Osteoblast (primary cell): ENCODE measurements at regions not wholly inside any gene's neighbourhood (a gene's known extent, or its start where the extent isn't known, plus 50 kb on each side); places are given as distances from the start of the nearest gene placed in this dataset.

Experiments used
- DNase-seq: peaks from one replicate; pipeline ENCODE4 v3.0.0; 2011; ENCODE audit warnings: low spot score, mixed read lengths; ENCODE audit not compliant: insufficient read length; ENCODE audit errors: missing footprints
- H2AFZ ChIP-seq: 2 replicates; pipeline ENCODE4 v1.6.0; 2011; ENCODE audit warnings: mild to moderate bottlenecking, low read length
- H3K27ac ChIP-seq: 2 replicates; pipeline ENCODE4 v1.5.1; 2011; ENCODE audit warnings: mild to moderate bottlenecking, low read depth, low read length, moderate library complexity
- H3K27me3 ChIP-seq: 2 replicates; pipeline ENCODE4 v1.6.0; 2012; ENCODE audit warnings: mild to moderate bottlenecking, control low read depth, inconsistent platforms, low read length, moderate library complexity; ENCODE audit not compliant: insufficient read depth
- H3K36me3 ChIP-seq: 2 replicates; pipeline ENCODE4 v1.5.1; 2011; ENCODE audit warnings: mild to moderate bottlenecking, low read length, control low read depth, moderate library complexity; ENCODE audit not compliant: insufficient read depth
- H3K4me1 ChIP-seq: 2 replicates; pipeline ENCODE4 v1.5.1; 2011; ENCODE audit warnings: mild to moderate bottlenecking, low read length, control low read depth, moderate library complexity; ENCODE audit not compliant: insufficient read depth
- H3K4me2 ChIP-seq: 2 replicates; pipeline ENCODE4 v1.6.0; 2011; ENCODE audit warnings: mild to moderate bottlenecking, low read length; ENCODE audit not compliant: insufficient read depth
- H3K4me3 ChIP-seq: fragments of 200-600 bp; sonication (generic); 3 replicates; pipeline ENCODE4 v1.5.1; 2012; ENCODE audit warnings: mild to moderate bottlenecking, low read length, inconsistent platforms; ENCODE audit not compliant: insufficient read depth
- H3K79me2 ChIP-seq: 2 replicates; pipeline ENCODE4 v1.6.0; 2012; ENCODE audit warnings: mild to moderate bottlenecking, low read length, control low read depth, inconsistent platforms; ENCODE audit not compliant: insufficient read depth
- H3K9me3 ChIP-seq: 2 replicates; pipeline ENCODE4 v1.5.1; 2011; ENCODE audit warnings: low read depth, low read length, control low read depth
- H4K20me1 ChIP-seq: 2 replicates; pipeline ENCODE4 v1.6.0; 2012; ENCODE audit warnings: mild to moderate bottlenecking, low read length, control low read depth; ENCODE audit not compliant: insufficient read depth
- TF ChIP-seq, protein P1 (sequence below): IDR thresholded peaks from 2 replicates; pipeline ENCODE4 v1.5.1; 2011; ENCODE audit warnings: mild to moderate bottlenecking, low read depth, low read length, moderate library complexity; ENCODE audit errors: extremely low read depth

DNA sequence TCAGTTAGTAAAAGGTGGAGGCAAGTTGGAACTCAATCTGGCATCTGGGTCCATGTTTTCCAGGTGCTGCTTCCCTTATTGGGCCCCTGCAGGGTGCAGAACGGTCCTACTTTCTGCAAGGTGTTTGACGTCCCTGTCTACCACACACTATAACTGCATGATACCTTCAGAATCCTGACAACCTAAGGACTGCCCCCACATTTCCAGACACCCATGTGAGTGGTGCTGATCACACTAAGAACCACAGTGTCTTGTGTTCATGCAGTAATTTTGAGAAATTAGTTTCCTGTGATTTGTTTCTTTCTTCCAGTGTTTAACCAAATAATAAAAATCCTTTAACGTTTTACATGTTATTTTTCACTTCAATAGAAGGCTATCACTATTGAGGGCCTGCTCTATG, 121.1 kb upstream of the MDM1 start:
- Histone ChIP-seq H3K27me3 (no peaks in the 10 kb centered on the region), H3K4me2 (no peak overlapping the region), H3K27ac (no peak overlapping the region), H2AFZ (no peak overlapping the region), H3K79me2 (no peaks in the 10 kb centered on the region), H4K20me1 (no peaks in the 10 kb centered on the region), H3K4me3 (no peak overlapping the region), H3K4me1 (peaks cover 20% of the 10 kb centered on the region), H3K9me3 (no peaks in the 10 kb centered on the region), H3K36me3 (no peaks in the 10 kb centered on the region)
- TF ChIP-seq, protein P1, sequence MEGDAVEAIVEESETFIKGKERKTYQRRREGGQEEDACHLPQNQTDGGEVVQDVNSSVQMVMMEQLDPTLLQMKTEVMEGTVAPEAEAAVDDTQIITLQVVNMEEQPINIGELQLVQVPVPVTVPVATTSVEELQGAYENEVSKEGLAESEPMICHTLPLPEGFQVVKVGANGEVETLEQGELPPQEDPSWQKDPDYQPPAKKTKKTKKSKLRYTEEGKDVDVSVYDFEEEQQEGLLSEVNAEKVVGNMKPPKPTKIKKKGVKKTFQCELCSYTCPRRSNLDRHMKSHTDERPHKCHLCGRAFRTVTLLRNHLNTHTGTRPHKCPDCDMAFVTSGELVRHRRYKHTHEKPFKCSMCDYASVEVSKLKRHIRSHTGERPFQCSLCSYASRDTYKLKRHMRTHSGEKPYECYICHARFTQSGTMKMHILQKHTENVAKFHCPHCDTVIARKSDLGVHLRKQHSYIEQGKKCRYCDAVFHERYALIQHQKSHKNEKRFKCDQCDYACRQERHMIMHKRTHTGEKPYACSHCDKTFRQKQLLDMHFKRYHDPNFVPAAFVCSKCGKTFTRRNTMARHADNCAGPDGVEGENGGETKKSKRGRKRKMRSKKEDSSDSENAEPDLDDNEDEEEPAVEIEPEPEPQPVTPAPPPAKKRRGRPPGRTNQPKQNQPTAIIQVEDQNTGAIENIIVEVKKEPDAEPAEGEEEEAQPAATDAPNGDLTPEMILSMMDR: no peak
- DNase-seq: no peak

DNA sequence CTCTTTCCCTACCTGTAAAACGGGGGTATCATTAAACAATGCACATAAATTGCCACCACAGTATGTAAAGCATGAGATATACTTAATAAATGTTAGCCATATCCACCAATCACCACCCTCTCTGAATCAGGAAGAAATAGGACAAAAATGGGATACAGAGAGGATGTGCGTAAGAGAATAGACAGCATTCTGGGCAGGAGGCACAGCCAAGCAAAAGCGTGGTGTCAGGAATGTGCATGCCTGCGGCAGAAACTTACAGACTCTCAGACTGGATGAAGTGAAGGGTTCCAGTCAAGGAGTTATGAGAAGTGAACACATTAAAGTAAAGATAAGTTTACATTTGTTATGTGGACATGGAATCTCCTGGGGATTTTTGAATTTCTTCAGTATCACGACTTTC, 121.7 kb upstream of the MDM1 start:
- no peak overlapping the region for H3K4me2 ChIP-seq
- peaks cover 20% of the 10 kb centered on the region for H3K4me1 ChIP-seq
- H3K9me3 ChIP-seq: no peaks in the 10 kb centered on the region
- H3K36me3 ChIP-seq: no peaks in the 10 kb centered on the region
- no peaks in the 10 kb centered on the region for H3K79me2 ChIP-seq
- H3K27me3 ChIP-seq: no peaks in the 10 kb centered on the region
- H3K27ac ChIP-seq: no peak overlapping the region
- H4K20me1 ChIP-seq: no peaks in the 10 kb centered on the region
- TF ChIP-seq, protein P1: no peak
- H2AFZ ChIP-seq: no peak overlapping the region
- DNase-seq: no peak
- H3K4me3 ChIP-seq: no peak overlapping the region

GRCh38 chr12:68454892-68455291, 122.7 kb upstream of the MDM1 start:
- no peaks in the 10 kb centered on the region for H3K79me2 ChIP-seq
- no peak overlapping the region for H2AFZ ChIP-seq
- no peaks in the 10 kb centered on the region for H3K36me3 ChIP-seq
- DNase-seq: no peak
- no peaks in the 10 kb centered on the region for H3K9me3 ChIP-seq
- no peak overlapping the region for H3K4me3 ChIP-seq
- H3K27me3 ChIP-seq: no peaks in the 10 kb centered on the region
- H3K4me2 ChIP-seq: no peak overlapping the region
- TF ChIP-seq, protein P1: no peak
- no peaks in the 10 kb centered on the region for H4K20me1 ChIP-seq
- no peak overlapping the region for H3K27ac ChIP-seq
- H3K4me1 ChIP-seq: peaks cover 20% of the 10 kb centered on the region

- peaks cover 17% of the 10 kb centered on the region for H3K4me1 ChIP-seq
- no peak overlapping the region for H3K4me2 ChIP-seq
- H2AFZ ChIP-seq: peak overlapping the region; percentile 44
- no peaks in the 10 kb centered on the region for H3K79me2 ChIP-seq
- H3K27me3 ChIP-seq: no peaks in the 10 kb centered on the region
- no peaks in the 10 kb centered on the region for H3K9me3 ChIP-seq
- no peak overlapping the region for H3K4me3 ChIP-seq
- H4K20me1 ChIP-seq: no peaks in the 10 kb centered on the region
- TF ChIP-seq, protein P1: no peak
- DNase-seq: no peak
- no peak overlapping the region for H3K27ac ChIP-seq
- no peaks in the 10 kb centered on the region for H3K36me3 ChIP-seq
Observed at GRCh38 chr12:68455691-68456345, 123.7 kb upstream of the MDM1 start.
